ENCODE measurements at regions not wholly inside any gene's neighbourhood (a gene's known extent, or its start where the extent isn't known, plus 50 kb on each side); places are given as distances from the start of the nearest gene placed in this dataset.
A peak's percentile ranks its signal among the peaks of the same experiment; 100 is the strongest.

DNA sequence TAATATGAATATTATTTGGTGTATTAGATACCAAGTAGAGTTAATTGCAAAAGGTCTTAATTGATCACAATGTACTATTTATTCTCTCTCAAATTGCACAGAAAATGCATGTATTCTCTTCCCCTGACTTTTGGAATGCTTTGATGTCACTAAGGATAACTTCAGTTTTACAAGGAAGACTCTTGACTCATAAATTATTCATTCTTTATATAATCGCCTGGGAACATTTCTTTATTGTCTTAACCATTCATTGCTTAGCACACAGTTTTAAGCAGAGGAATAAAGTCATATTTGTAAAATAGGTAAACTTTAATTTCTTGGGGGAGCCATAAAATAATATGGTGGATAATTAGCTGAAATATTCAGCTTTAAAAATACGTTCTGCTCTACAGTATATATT, 306.0 kb upstream of the TMEM229A start:
- TF ChIP-seq, protein P1, sequence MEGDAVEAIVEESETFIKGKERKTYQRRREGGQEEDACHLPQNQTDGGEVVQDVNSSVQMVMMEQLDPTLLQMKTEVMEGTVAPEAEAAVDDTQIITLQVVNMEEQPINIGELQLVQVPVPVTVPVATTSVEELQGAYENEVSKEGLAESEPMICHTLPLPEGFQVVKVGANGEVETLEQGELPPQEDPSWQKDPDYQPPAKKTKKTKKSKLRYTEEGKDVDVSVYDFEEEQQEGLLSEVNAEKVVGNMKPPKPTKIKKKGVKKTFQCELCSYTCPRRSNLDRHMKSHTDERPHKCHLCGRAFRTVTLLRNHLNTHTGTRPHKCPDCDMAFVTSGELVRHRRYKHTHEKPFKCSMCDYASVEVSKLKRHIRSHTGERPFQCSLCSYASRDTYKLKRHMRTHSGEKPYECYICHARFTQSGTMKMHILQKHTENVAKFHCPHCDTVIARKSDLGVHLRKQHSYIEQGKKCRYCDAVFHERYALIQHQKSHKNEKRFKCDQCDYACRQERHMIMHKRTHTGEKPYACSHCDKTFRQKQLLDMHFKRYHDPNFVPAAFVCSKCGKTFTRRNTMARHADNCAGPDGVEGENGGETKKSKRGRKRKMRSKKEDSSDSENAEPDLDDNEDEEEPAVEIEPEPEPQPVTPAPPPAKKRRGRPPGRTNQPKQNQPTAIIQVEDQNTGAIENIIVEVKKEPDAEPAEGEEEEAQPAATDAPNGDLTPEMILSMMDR (IDR thresholded peaks at IDR 0.05): no peak
- no peak for TF ChIP-seq EZH2phosphoT487 (IDR thresholded peaks at IDR 0.05)
- no peak for TF ChIP-seq EZH2 (IDR thresholded peaks at IDR 0.05)
- no peak for DNase-seq (ENCODE audit: low spot score)
- no peak overlapping the region for H3K27ac ChIP-seq
- no peak overlapping the region for H3K4me2 ChIP-seq
- H3K9ac ChIP-seq: no peak overlapping the region
- no peaks in the 10 kb centered on the region for H3F3A ChIP-seq (ENCODE audit: low read depth)
- no peaks in the 10 kb centered on the region for H3K36me3 ChIP-seq
- H3K27me3 ChIP-seq: no peaks in the 10 kb centered on the region
- Mint-ChIP-seq H3K27me3 (ENCODE audit: insufficient read depth, low read depth) (no peaks in the 10 kb centered on the region), H3K27ac (no peak overlapping the region), H3K36me3 (no peaks in the 10 kb centered on the region), H3K9me3 (peaks cover 3% of the 10 kb centered on the region), H3K4me3 (no peak overlapping the region), H3K4me1 (peaks cover 3% of the 10 kb centered on the region)
- H4K20me1 ChIP-seq (ENCODE audit: low read depth): no peaks in the 10 kb centered on the region
- H3K9me3 ChIP-seq (ENCODE audit: low read depth): no peaks in the 10 kb centered on the region
- no peak overlapping the region for H3K4me3 ChIP-seq
- no peaks in the 10 kb centered on the region for H3K4me1 ChIP-seq
- no peaks in the 10 kb centered on the region for H3K79me2 ChIP-seq (ENCODE audit: low read depth)
- H2AFZ ChIP-seq (replicated peaks): no peak overlapping the region

DNA sequence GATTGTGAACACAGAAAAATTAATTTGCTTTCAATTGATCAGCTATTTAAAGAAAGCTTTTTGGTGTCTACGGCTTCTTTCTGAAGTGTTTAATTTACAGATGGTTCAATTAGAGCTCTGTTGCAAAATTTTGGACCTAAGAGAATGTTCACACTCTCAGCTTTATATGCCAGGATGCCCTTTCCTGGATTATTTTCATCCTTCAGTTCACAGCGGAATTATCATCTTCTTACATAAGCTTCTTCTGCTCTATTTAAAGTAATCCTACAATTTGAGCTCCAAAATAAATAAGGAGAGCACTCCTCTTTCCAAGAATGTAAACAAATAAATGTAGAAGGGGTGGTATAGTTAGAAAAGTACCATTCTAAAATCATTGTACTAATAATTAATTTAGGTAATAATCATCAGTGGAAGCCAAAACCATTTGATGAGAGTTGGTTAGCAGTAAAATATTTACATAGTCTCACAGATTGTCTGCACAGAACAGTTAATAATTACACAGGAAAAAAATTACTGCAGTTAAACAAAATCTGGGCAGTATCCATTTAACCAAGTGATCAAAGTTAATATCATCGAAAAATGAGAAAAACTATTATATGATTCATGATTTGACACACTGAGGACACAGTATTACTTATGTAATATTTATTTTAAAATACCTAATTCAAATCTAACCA, 298.0 kb upstream of the TMEM229A start:
- H3K4me3 Mint-ChIP-seq: no peak overlapping the region
- H3K9me3 Mint-ChIP-seq: no peaks in the 10 kb centered on the region
- TF ChIP-seq EZH2 (IDR thresholded peaks at IDR 0.05) (no peak), EZH2phosphoT487 (IDR thresholded peaks at IDR 0.05) (no peak)
- TF ChIP-seq, protein P1 (IDR thresholded peaks at IDR 0.05): no peak
- H3K36me3 Mint-ChIP-seq: no peaks in the 10 kb centered on the region
- Histone ChIP-seq H3K4me2 (no peak overlapping the region), H3F3A (ENCODE audit: low read depth) (no peaks in the 10 kb centered on the region), H2AFZ (replicated peaks) (no peak overlapping the region), H3K4me1 (peaks cover 6% of the 10 kb centered on the region), H3K36me3 (no peaks in the 10 kb centered on the region), H3K79me2 (ENCODE audit: low read depth) (no peaks in the 10 kb centered on the region), H3K9ac (no peak overlapping the region), H3K27ac (no peak overlapping the region), H3K27me3 (no peaks in the 10 kb centered on the region), H3K4me3 (no peak overlapping the region), H4K20me1 (ENCODE audit: low read depth) (no peaks in the 10 kb centered on the region), H3K9me3 (ENCODE audit: low read depth) (no peaks in the 10 kb centered on the region)
- peaks cover 3% of the 10 kb centered on the region for H3K27me3 Mint-ChIP-seq (ENCODE audit: insufficient read depth, low read depth)
- no peaks in the 10 kb centered on the region for H3K4me1 Mint-ChIP-seq
- no peak for DNase-seq (ENCODE audit: low spot score)
- no peak overlapping the region for H3K27ac Mint-ChIP-seq

DNA sequence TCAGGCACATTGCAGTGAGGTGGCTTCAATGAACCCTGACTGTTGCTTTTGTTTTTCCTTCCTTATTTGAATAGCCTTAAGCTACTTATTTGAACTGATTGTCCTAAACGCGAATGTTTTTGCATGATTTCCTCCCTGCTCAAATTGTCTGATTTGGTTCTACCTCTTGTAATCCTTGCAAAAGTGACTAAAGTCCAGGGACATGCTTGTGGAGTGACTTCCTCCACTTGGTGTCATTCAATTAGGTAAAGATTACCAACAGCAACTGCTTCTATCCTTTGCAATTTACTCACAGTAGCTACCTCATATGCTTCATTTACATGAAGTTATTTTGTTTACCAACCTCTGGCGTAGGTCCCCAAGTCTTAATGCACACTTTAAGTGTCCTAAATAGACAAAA, 295.9 kb upstream of the TMEM229A start:
- no peaks in the 10 kb centered on the region for H4K20me1 ChIP-seq (ENCODE audit: low read depth)
- Mint-ChIP-seq H3K36me3 (no peaks in the 10 kb centered on the region), H3K27ac (no peak overlapping the region), H3K4me1 (no peaks in the 10 kb centered on the region), H3K9me3 (no peaks in the 10 kb centered on the region), H3K4me3 (no peak overlapping the region), H3K27me3 (ENCODE audit: insufficient read depth, low read depth) (peaks cover 3% of the 10 kb centered on the region)
- H3K79me2 ChIP-seq (ENCODE audit: low read depth): no peaks in the 10 kb centered on the region
- H3K4me3 ChIP-seq: no peak overlapping the region
- H2AFZ ChIP-seq (replicated peaks): peak overlapping the region; percentile 32
- H3K36me3 ChIP-seq: no peaks in the 10 kb centered on the region
- H3K9ac ChIP-seq: no peak overlapping the region
- H3K4me1 ChIP-seq: peaks cover 6% of the 10 kb centered on the region
- no peak overlapping the region for H3K27ac ChIP-seq
- H3K9me3 ChIP-seq (ENCODE audit: low read depth): no peaks in the 10 kb centered on the region
- TF ChIP-seq EZH2phosphoT487 (IDR thresholded peaks at IDR 0.05): no peak
- TF ChIP-seq, protein P1 (IDR thresholded peaks at IDR 0.05): no peak
- TF ChIP-seq EZH2 (IDR thresholded peaks at IDR 0.05): no peak
- DNase-seq (ENCODE audit: low spot score): peak; percentile 27
- H3K4me2 ChIP-seq: no peak overlapping the region
- H3K27me3 ChIP-seq: no peaks in the 10 kb centered on the region
- H3F3A ChIP-seq (ENCODE audit: low read depth): no peaks in the 10 kb centered on the region
